Neural cell (in vitro differentiated cells): ENCODE measurements at regions not wholly inside any gene's neighbourhood (a gene's known extent, or its start where the extent isn't known, plus 50 kb on each side); places are given as distances from the start of the nearest gene placed in this dataset.

Experiments used
- H2AFZ ChIP-seq: fragments of 200-600, 300-800 bp; sonication (generic), shearing (Covaris generic); 2 replicates; pipeline ENCODE4 v1.6.0; 2014; ENCODE audit warnings: low read depth, mild to moderate bottlenecking, antibody characterized with exemption, low read length, moderate library complexity
- H3F3A ChIP-seq: fragments of 200-600 bp; shearing (Covaris generic); 2 replicates; pipeline ENCODE4 v1.6.1; 2016; ENCODE audit warnings: mild to moderate bottlenecking, moderate library complexity, mixed read lengths, antibody characterized with exemption, low read length; ENCODE audit not compliant: insufficient read depth, poor library complexity, severe bottlenecking
- H3K27ac ChIP-seq: fragments of 200-600, 300-800 bp; sonication (generic), shearing (Covaris generic); 2 replicates; pipeline ENCODE4 v1.5.1; 2014; ENCODE audit warnings: mild to moderate bottlenecking, low read length, moderate library complexity
- H3K27me3 ChIP-seq: fragments of 300-800, 200-600 bp; sonication (generic), shearing (Covaris generic); 2 replicates; pipeline ENCODE4 v1.6.0; 2014; ENCODE audit warnings: mild to moderate bottlenecking, low read depth, low read length, moderate library complexity; ENCODE audit not compliant: insufficient read depth
- H3K36me3 ChIP-seq: fragments of 300-800, 200-600 bp; sonication (generic), shearing (Covaris generic); 2 replicates; pipeline ENCODE4 v1.5.1; 2014; ENCODE audit warnings: mild to moderate bottlenecking, antibody characterized with exemption, low read length, moderate library complexity; ENCODE audit not compliant: insufficient read depth
- H3K4me2 ChIP-seq: fragments of 300-800, 200-600 bp; sonication (generic), shearing (Covaris generic); 2 replicates; pipeline ENCODE4 v1.6.0; 2014; ENCODE audit warnings: mild to moderate bottlenecking, low read length
- H3K4me3 ChIP-seq: fragments of 300-800, 200-600 bp; sonication (generic), shearing (Covaris generic); 2 replicates; pipeline ENCODE4 v1.5.1; 2014; ENCODE audit warnings: mild to moderate bottlenecking, low read length, moderate library complexity
- H3K79me2 ChIP-seq: fragments of 200-600 bp; shearing (Covaris generic); replicated peaks from 2 replicates; pipeline ENCODE4 v1.6.0; 2014; ENCODE audit warnings: mild to moderate bottlenecking, low read length, moderate library complexity; ENCODE audit not compliant: insufficient read depth
- H3K9ac ChIP-seq: fragments of 300-800, 200-600 bp; sonication (generic), shearing (Covaris generic); 2 replicates; pipeline ENCODE4 v1.6.1; 2016; ENCODE audit warnings: mild to moderate bottlenecking, low read length, mixed read lengths
- H3K9me2 ChIP-seq: fragments of 200-600 bp; shearing (Covaris generic); 2 replicates; pipeline ENCODE4 v1.6.1; 2016; ENCODE audit warnings: mild to moderate bottlenecking, low read length, mixed read lengths; ENCODE audit not compliant: insufficient read depth
- H3K9me3 ChIP-seq: fragments of 200-600, 300-800 bp; sonication (generic), shearing (Covaris generic); 2 replicates; pipeline ENCODE4 v1.6.1; 2016; ENCODE audit warnings: mild to moderate bottlenecking, mixed run types, low read length, moderate library complexity, mixed read lengths
- H4K20me1 ChIP-seq: fragments of 200-600 bp; shearing (Covaris generic); 2 replicates; pipeline ENCODE4 v1.6.1; 2016; ENCODE audit warnings: mild to moderate bottlenecking, mixed run types; ENCODE audit not compliant: insufficient read depth
- EP300 ChIP-seq: fragments of 450-650 bp; conservative IDR thresholded peaks from 2 replicates; pipeline ENCODE4 v1.6.1; 2014; ENCODE audit warnings: antibody characterized with exemption, mild to moderate bottlenecking, moderate library complexity; ENCODE audit not compliant: poor library complexity, severe bottlenecking
- EZH2 ChIP-seq: fragments of 200-600, 300-800 bp; shearing (Covaris generic), sonication (generic); IDR thresholded peaks from 2 replicates; pipeline ENCODE4 v1.6.1; 2014; ENCODE audit warnings: antibody characterized with exemption, low read length, borderline replicate concordance, mild to moderate bottlenecking; ENCODE audit not compliant: insufficient read depth, poor library complexity, severe bottlenecking
- MXI1 ChIP-seq: fragments of 450-650 bp; conservative IDR thresholded peaks from 2 replicates; pipeline ENCODE4 v1.6.1; 2014; ENCODE audit warnings: antibody characterized with exemption, mild to moderate bottlenecking; ENCODE audit not compliant: poor library complexity, severe bottlenecking
- POLR2AphosphoS5 ChIP-seq: IDR thresholded peaks from 2 replicates; pipeline ENCODE4 v1.6.1; 2012
- RAD21 ChIP-seq: fragments of 450-650 bp; conservative IDR thresholded peaks from 2 replicates; pipeline ENCODE4 v1.6.1; 2014; ENCODE audit warnings: antibody characterized with exemption, mild to moderate bottlenecking, moderate library complexity
- SMC3 ChIP-seq: fragments of 450-650 bp; conservative IDR thresholded peaks from 2 replicates; pipeline ENCODE4 v1.6.1; 2014; ENCODE audit warnings: antibody characterized with exemption, mild to moderate bottlenecking, moderate library complexity; ENCODE audit not compliant: poor library complexity
- TAF1 ChIP-seq: IDR thresholded peaks from 2 replicates; pipeline ENCODE4 v1.6.1; 2012; ENCODE audit warnings: low read depth
- TF ChIP-seq, protein P1 (sequence below): IDR thresholded peaks from 2 replicates; pipeline ENCODE4 v1.6.1; 2012; ENCODE audit warnings: borderline replicate concordance
- TF ChIP-seq, protein P2 (sequence below): fragments of 450-650 bp; IDR thresholded peaks from 2 replicates; pipeline ENCODE4 v1.5.1; 2014; ENCODE audit warnings: antibody characterized with exemption, mild to moderate bottlenecking, moderate library complexity; ENCODE audit not compliant: poor library complexity, severe bottlenecking

DNA sequence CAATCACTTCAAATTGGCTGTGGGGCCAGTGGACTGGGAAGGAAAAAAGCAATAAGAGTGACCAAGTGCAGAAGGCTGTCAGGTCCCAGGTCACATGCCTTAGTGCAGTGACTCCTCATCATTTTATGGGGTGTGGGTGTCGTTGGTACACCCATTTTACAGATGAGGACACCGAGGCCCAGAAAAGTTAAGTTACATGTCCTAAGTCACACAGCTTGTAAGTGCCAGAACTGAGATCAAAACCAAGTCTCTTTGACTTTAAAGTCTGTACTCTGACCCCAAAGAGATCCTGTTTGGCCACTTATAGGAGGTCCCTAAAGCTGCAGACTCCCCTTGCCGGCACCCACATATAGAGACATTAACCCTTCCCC, 63.0 kb upstream of the POLG start:
- Histone ChIP-seq H3K79me2 (no peaks in the 10 kb centered on the region), H3K9me3 (no peaks in the 10 kb centered on the region), H3F3A (no peaks in the 10 kb centered on the region), H3K9ac (no peak overlapping the region), H3K27me3 (peaks cover 38% of the 10 kb centered on the region), H4K20me1 (no peaks in the 10 kb centered on the region), H3K4me2 (no peak overlapping the region), H3K36me3 (no peaks in the 10 kb centered on the region), H3K4me3 (no peak overlapping the region), H3K9me2 (no peaks in the 10 kb centered on the region), H3K27ac (no peak overlapping the region), H2AFZ (no peak overlapping the region)
- TF ChIP-seq EP300 (no peak), SMC3 (no peak), MXI1 (no peak), TAF1 (no peak), EZH2 (no peak), RAD21 (no peak), POLR2AphosphoS5 (no peak)
- TF ChIP-seq, protein P1, sequence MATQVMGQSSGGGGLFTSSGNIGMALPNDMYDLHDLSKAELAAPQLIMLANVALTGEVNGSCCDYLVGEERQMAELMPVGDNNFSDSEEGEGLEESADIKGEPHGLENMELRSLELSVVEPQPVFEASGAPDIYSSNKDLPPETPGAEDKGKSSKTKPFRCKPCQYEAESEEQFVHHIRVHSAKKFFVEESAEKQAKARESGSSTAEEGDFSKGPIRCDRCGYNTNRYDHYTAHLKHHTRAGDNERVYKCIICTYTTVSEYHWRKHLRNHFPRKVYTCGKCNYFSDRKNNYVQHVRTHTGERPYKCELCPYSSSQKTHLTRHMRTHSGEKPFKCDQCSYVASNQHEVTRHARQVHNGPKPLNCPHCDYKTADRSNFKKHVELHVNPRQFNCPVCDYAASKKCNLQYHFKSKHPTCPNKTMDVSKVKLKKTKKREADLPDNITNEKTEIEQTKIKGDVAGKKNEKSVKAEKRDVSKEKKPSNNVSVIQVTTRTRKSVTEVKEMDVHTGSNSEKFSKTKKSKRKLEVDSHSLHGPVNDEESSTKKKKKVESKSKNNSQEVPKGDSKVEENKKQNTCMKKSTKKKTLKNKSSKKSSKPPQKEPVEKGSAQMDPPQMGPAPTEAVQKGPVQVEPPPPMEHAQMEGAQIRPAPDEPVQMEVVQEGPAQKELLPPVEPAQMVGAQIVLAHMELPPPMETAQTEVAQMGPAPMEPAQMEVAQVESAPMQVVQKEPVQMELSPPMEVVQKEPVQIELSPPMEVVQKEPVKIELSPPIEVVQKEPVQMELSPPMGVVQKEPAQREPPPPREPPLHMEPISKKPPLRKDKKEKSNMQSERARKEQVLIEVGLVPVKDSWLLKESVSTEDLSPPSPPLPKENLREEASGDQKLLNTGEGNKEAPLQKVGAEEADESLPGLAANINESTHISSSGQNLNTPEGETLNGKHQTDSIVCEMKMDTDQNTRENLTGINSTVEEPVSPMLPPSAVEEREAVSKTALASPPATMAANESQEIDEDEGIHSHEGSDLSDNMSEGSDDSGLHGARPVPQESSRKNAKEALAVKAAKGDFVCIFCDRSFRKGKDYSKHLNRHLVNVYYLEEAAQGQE: no peak
- TF ChIP-seq, protein P2, sequence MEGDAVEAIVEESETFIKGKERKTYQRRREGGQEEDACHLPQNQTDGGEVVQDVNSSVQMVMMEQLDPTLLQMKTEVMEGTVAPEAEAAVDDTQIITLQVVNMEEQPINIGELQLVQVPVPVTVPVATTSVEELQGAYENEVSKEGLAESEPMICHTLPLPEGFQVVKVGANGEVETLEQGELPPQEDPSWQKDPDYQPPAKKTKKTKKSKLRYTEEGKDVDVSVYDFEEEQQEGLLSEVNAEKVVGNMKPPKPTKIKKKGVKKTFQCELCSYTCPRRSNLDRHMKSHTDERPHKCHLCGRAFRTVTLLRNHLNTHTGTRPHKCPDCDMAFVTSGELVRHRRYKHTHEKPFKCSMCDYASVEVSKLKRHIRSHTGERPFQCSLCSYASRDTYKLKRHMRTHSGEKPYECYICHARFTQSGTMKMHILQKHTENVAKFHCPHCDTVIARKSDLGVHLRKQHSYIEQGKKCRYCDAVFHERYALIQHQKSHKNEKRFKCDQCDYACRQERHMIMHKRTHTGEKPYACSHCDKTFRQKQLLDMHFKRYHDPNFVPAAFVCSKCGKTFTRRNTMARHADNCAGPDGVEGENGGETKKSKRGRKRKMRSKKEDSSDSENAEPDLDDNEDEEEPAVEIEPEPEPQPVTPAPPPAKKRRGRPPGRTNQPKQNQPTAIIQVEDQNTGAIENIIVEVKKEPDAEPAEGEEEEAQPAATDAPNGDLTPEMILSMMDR: no peak

DNA sequence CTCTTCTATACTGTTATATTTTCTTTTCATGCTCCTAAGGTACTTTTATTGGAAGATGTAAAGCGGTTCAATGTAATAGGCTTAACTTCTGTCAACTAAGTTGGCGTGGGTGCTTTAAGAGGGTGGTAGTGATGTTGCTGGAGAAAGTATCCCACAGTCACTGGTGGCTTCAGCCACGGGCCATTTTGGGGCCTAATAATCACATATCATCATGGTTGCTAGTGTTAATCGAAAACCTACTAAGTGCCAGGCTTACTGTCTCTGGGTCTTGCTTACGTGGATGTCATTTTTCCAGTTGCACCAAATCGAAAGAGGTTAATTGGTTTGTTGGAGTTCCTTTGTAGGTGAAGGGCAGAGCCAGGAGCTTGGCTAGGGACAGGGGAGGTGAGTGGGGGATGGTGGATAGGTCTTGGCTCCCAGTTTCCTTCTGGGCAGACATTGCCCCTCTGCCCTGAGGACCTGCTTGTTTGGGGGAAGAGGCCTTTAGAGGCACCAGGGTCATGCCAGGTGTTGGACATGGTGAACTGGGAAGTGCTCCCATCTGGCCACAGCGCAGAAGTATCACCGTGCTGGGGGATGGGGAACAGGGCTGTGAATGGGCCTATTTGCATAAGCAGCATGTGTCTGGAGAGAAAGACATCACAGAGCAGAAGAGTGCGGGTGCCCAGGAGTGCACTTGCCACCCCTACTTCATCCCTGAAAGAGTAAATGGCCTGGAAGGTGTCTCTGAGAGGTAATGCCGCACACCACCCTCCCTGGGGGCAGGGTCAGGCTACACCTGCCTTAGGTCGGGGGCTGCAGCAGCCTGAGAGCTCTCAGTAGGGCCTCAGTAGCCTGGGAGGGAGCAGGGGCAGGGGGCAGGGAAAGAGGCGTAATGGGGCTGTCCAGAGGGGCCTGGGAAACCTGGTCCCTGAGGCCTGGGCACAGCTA, 62.4 kb upstream of the POLG start:
- H3K79me2 ChIP-seq: no peaks in the 10 kb centered on the region
- no peaks in the 10 kb centered on the region for H3K36me3 ChIP-seq
- H4K20me1 ChIP-seq: no peaks in the 10 kb centered on the region
- TF ChIP-seq SMC3 (no peak), EZH2 (no peak), POLR2AphosphoS5 (no peak), RAD21 (no peak), EP300 (no peak), MXI1 (no peak)
- TF ChIP-seq, protein P2: no peak
- no peaks in the 10 kb centered on the region for H3K9me3 ChIP-seq
- no peak overlapping the region for H3K4me3 ChIP-seq
- H3K27me3 ChIP-seq: peaks cover 32% of the 10 kb centered on the region
- H2AFZ ChIP-seq: no peak overlapping the region
- no peaks in the 10 kb centered on the region for H3K9me2 ChIP-seq
- H3F3A ChIP-seq: no peaks in the 10 kb centered on the region
- no peak overlapping the region for H3K4me2 ChIP-seq
- H3K27ac ChIP-seq: no peak overlapping the region
- no peak overlapping the region for H3K9ac ChIP-seq
